ENCODE measurements at regions not wholly inside any gene's neighbourhood (a gene's known extent, or its start where the extent isn't known, plus 50 kb on each side); places are given as distances from the start of the nearest gene placed in this dataset.
"Not testable (repeated sequence)": the region's sequence is repeated elsewhere in the genome, so short reads cannot be mapped to it uniquely, and the experiment has no call there.

DNA sequence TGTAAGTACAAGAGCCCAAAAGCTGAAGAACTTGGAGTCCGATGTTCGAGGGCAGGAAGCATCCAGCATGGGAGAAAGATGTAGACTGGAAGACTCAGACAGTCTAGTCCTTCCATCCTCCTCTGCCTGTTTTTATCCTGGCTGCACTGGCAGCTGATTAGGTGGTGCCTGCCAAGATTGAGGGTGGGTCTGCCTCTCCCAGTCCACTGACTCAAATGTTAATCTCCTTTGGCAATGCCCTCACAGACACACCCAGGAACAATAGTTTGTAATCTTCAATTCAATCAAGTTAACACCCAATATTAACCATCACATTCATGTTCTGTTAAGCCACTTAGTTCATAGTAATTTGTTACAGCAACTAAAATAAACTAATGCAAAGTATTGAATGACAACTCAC lies 904.4 kb upstream of the HS3ST1 start:
- TF ChIP-seq, protein P1, sequence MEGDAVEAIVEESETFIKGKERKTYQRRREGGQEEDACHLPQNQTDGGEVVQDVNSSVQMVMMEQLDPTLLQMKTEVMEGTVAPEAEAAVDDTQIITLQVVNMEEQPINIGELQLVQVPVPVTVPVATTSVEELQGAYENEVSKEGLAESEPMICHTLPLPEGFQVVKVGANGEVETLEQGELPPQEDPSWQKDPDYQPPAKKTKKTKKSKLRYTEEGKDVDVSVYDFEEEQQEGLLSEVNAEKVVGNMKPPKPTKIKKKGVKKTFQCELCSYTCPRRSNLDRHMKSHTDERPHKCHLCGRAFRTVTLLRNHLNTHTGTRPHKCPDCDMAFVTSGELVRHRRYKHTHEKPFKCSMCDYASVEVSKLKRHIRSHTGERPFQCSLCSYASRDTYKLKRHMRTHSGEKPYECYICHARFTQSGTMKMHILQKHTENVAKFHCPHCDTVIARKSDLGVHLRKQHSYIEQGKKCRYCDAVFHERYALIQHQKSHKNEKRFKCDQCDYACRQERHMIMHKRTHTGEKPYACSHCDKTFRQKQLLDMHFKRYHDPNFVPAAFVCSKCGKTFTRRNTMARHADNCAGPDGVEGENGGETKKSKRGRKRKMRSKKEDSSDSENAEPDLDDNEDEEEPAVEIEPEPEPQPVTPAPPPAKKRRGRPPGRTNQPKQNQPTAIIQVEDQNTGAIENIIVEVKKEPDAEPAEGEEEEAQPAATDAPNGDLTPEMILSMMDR (conservative IDR thresholded peaks at IDR 0.05): not testable (repeated sequence)
- not testable (repeated sequence) for TF ChIP-seq EZH2 (IDR thresholded peaks at IDR 0.05; ENCODE audit: low read depth)

Measured in PC-9 (cell line).